B cell (primary cell): ENCODE measurements at regions not wholly inside any gene's neighbourhood (a gene's known extent, or its start where the extent isn't known, plus 50 kb on each side); places are given as distances from the start of the nearest gene placed in this dataset.

Experiments
- CTCF ChIP-seq: fragments of 200-600 bp; IDR thresholded peaks from one replicate; pipeline ENCODE4 v1.8.0; 2022; ENCODE audit warnings: antibody characterized with exemption, mild to moderate bottlenecking
- EZH2 ChIP-seq: IDR thresholded peaks from 2 replicates; pipeline ENCODE4 v1.6.1; 2012; ENCODE audit warnings: borderline replicate concordance, low read depth, mild to moderate bottlenecking, moderate library complexity, low read length; ENCODE audit not compliant: insufficient read depth, poor library complexity, severe bottlenecking

GRCh38 chr6:20044883-20045282 is 167.4 kb downstream of the MBOAT1 start:
- no peak for TF ChIP-seq EZH2
- no peak for TF ChIP-seq CTCF
